Astrocyte of the spinal cord (primary cell): ENCODE measurements at regions not wholly inside any gene's neighbourhood (a gene's known extent, or its start where the extent isn't known, plus 50 kb on each side); places are given as distances from the start of the nearest gene placed in this dataset.
"Not testable (repeated sequence)": the region's sequence is repeated elsewhere in the genome, so short reads cannot be mapped to it uniquely, and the experiment has no call there.

Source experiments
- DNase-seq: peaks from one replicate; pipeline ENCODE4 v3.0.0; 2011; ENCODE audit warnings: low read depth, low spot score
- H3K4me3 ChIP-seq: 2 replicates; pipeline ENCODE4 v1.5.1; 2011; ENCODE audit warnings: low read depth, mild to moderate bottlenecking, low read length, moderate library complexity
- in situ Hi-C: cut with HindIII; loops from 2 replicates; pipeline ENCODE4 v1.10.0; 2017; ENCODE audit warnings: low sequenced_read_pairs
- TF ChIP-seq, protein P1 (sequence below): IDR thresholded peaks from 2 replicates; pipeline ENCODE4 v1.5.1; 2012; ENCODE audit warnings: low read depth, mild to moderate bottlenecking, low read length, inconsistent platforms

DNA sequence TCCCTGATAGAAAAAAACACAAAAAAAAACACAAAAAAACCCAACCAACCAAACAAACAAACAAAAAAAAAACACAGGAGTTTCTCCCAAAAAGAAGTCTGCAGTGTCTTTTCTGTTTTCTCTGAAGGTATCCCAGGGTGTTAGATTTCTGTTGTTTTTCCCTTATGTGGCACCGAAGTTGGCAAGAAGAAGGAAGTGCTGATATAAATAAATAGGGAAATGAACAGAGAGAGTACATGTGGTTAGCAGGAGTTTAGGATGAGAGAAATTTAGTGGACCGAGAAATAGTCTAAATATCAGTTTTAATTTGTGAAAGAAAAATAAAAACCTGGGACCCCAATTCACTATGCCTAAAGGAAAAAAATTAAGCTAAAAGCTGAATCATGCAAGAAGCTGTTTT is 287.0 kb upstream of the SGCG start:
- no peak overlapping the region for H3K4me3 ChIP-seq
- TF ChIP-seq, protein P1, sequence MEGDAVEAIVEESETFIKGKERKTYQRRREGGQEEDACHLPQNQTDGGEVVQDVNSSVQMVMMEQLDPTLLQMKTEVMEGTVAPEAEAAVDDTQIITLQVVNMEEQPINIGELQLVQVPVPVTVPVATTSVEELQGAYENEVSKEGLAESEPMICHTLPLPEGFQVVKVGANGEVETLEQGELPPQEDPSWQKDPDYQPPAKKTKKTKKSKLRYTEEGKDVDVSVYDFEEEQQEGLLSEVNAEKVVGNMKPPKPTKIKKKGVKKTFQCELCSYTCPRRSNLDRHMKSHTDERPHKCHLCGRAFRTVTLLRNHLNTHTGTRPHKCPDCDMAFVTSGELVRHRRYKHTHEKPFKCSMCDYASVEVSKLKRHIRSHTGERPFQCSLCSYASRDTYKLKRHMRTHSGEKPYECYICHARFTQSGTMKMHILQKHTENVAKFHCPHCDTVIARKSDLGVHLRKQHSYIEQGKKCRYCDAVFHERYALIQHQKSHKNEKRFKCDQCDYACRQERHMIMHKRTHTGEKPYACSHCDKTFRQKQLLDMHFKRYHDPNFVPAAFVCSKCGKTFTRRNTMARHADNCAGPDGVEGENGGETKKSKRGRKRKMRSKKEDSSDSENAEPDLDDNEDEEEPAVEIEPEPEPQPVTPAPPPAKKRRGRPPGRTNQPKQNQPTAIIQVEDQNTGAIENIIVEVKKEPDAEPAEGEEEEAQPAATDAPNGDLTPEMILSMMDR, result no peak
- in situ Hi-C loops, result no loop called here
- DNase-seq, result no peak

- TF ChIP-seq, protein P1, result no peak
- DNase-seq, result no peak
- in situ Hi-C loops, result no loop called here
- no peak overlapping the region for H3K4me3 ChIP-seq
Observed at GRCh38 chr13:22897571-22898314, 283.0 kb upstream of the SGCG start.

- in situ Hi-C loops, DNase-seq, H3K4me3 ChIP-seq: not testable (repeated sequence)
Observed at GRCh38 chr13:22900416-22900951, 280.3 kb upstream of the SGCG start.

DNA sequence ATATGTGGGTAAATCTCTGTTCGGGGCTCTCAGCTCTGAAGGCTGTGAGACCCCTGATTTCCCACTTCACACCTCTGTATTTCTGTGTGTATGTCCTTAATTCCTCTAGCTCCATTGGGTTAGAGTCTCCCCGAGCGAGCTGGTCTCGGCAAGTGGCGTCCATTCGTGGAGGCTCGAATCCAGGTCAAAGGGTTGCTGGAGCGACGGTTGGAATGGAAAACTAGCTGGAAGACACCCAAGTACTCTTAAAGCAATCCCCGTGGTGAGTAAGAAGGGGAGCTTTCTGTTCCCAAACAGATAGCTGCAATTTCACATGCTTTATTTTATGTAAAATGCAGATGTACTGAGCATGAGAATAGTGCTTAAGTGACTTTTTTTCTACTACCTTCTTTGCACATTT is 277.5 kb upstream of the SGCG start:
- no peak overlapping the region for H3K4me3 ChIP-seq
- in situ Hi-C loops, result no loop called here
- no peak for DNase-seq
- TF ChIP-seq, protein P1, result no peak

- TF ChIP-seq, protein P1, result no peak
- no peak overlapping the region for H3K4me3 ChIP-seq
- in situ Hi-C loops, result no loop called here
Observed at GRCh38 chr13:22903925-22904324, 276.9 kb upstream of the SGCG start.

DNA sequence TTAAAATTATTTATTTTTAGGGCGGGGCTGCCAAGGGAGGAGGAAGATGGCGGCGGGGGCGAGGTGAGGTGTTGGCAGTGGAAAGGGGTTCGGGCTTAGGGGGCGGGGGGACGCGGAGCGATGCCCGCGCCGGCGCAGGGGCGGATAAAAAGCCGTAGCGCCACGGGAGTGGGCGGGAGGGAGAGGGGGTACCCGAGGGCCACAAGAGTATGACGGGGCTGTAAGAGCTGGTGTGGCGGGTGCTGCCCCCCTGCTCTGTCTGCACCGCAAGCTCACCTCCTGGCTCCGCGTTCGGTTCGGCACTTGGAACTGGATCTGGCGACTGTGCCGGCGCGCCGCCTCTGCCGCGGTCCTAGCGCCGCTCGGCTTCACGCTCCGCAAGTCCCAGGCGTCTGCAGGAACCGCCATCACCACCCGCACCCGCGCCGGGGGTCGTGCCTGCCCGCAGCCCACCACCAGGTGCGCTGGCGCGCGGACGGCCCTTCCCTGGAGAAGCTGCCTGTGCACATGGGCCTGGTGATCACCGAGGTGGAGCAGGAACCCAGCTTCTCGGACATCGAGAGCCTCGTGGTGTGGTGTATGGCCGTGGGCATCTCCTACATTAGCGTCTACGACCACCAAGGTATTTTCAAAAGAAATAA is 265.2 kb upstream of the SGCG start:
- TF ChIP-seq, protein P1, result no peak
- peak overlapping the region; percentile 64 for H3K4me3 ChIP-seq
- in situ Hi-C loops, result no loop called here
- DNase-seq, result peak; percentile 48

More at GRCh38 chr13:22903925-22904324, 276.9 kb upstream of the SGCG start:
- no peak for DNase-seq

DNA sequence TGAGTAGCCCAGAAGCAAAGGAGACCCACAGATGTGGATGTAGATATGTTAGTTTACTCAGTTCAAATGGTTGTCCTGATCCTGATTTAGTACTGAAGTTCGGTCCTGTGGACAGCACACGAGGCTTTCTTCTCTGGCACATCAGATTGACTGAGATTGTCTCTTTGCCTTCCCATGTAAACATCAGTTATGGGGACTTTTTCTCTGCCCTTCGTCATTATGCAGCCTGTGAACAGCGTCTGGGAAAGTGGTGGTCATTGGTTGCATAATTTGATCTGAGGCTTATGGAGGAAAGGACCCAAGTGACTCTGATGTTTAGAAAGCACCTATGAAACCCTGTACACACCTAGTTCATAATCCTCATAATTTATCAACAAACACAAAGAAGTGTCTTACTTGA is 264.5 kb upstream of the SGCG start:
- DNase-seq, in situ Hi-C loops: not testable (repeated sequence)
- H3K4me3 ChIP-seq, result peak overlapping the region; percentile 64
